KMS-11 (cell line): ENCODE measurements at regions not wholly inside any gene's neighbourhood (a gene's known extent, or its start where the extent isn't known, plus 50 kb on each side); places are given as distances from the start of the nearest gene placed in this dataset.

Experiments
- H2AFZ ChIP-seq: fragments of 200-600 bp; sonication (generic); 2 replicates; pipeline ENCODE4 v1.6.1; 2016; ENCODE audit warnings: antibody characterized with exemption, mixed run types, low read depth
- H3K27ac ChIP-seq: fragments of 200-600 bp; sonication (generic); 2 replicates; pipeline ENCODE4 v1.6.1; 2016; ENCODE audit warnings: mild to moderate bottlenecking, mixed run types
- H3K27me3 ChIP-seq: fragments of 200-600 bp; sonication (generic); 2 replicates; pipeline ENCODE4 v1.6.1; 2017; ENCODE audit warnings: mild to moderate bottlenecking, low read depth, mixed run types, moderate library complexity; ENCODE audit not compliant: insufficient read depth
- H3K36me3 ChIP-seq: fragments of 200-600 bp; sonication (generic); 2 replicates; pipeline ENCODE4 v1.6.1; 2017; ENCODE audit warnings: mild to moderate bottlenecking, mixed run types; ENCODE audit not compliant: insufficient read depth
- H3K4me1 ChIP-seq: fragments of 200-600 bp; sonication (generic); 2 replicates; pipeline ENCODE4 v1.6.1; 2016; ENCODE audit warnings: mild to moderate bottlenecking, low read depth, mixed run types; ENCODE audit not compliant: poor library complexity, severe bottlenecking
- H3K4me2 ChIP-seq: fragments of 200-600 bp; sonication (generic); 2 replicates; pipeline ENCODE4 v1.7.0; 2016; ENCODE audit warnings: mild to moderate bottlenecking, mixed run types
- H3K4me3 ChIP-seq: fragments of 200-600 bp; sonication (generic); IDR thresholded peaks from 2 replicates; pipeline ENCODE4 v1.6.1; 2017; ENCODE audit warnings: low read depth, low read length, mixed read lengths; ENCODE audit not compliant: insufficient read depth
- H3K79me2 ChIP-seq: fragments of 200-600 bp; sonication (generic); 2 replicates; pipeline ENCODE4 v1.6.1; 2016; ENCODE audit warnings: low read depth, mixed run types; ENCODE audit not compliant: insufficient read depth
- H3K9ac ChIP-seq: fragments of 200-600 bp; sonication (generic); 2 replicates; pipeline ENCODE4 v1.6.1; 2016; ENCODE audit warnings: mild to moderate bottlenecking, mixed run types
- H4K20me1 ChIP-seq: fragments of 200-600 bp; sonication (generic); 2 replicates; pipeline ENCODE4 v1.6.1; 2016; ENCODE audit warnings: mild to moderate bottlenecking, mixed run types; ENCODE audit not compliant: insufficient read depth
- CTCF ChIP-seq: fragments of 200-600 bp; sonication (generic); conservative IDR thresholded peaks from 2 replicates; pipeline ENCODE4 v1.6.1; 2017; ENCODE audit warnings: low read depth, mild to moderate bottlenecking, antibody characterized with exemption, low read length, moderate library complexity, mixed read lengths

DNA sequence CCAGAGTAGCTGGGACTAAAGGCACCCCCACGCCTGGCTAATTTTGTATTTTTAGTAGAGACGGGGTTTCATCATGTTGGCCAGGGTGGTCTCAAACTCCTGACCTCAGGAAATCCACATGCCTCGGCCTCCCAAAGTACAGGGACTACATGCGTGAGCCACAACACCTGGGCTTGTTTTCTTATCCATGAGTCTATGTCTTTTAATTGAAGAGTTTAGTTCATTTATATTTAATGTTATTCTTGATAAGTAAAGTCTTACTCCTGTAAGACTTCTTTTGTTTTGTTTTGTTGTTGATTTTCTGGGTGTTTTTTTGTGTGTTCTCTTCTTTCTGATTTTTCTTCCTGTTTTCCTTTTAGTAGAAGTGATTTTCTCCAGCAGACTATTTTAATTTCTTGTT lies 621.0 kb downstream of the LTN1 start:
- TF ChIP-seq CTCF: no peak
- no peak overlapping the region for H3K27ac ChIP-seq

GRCh38 chr21:28359300-28359699 lies 633.4 kb downstream of the LTN1 start:
- Histone ChIP-seq H3K4me1 (no peaks in the 10 kb centered on the region), H3K9ac (no peak overlapping the region), H3K27ac (no peak overlapping the region), H3K27me3 (no peaks in the 10 kb centered on the region), H4K20me1 (no peaks in the 10 kb centered on the region), H3K4me3 (no peak overlapping the region), H3K36me3 (no peaks in the 10 kb centered on the region), H3K4me2 (no peak overlapping the region), H2AFZ (no peak overlapping the region), H3K79me2 (no peaks in the 10 kb centered on the region)
- TF ChIP-seq CTCF: no peak

More for the DNA sequence above, 621.0 kb downstream of the LTN1 start:
- Histone ChIP-seq H3K4me1 (no peaks in the 10 kb centered on the region), H3K36me3 (no peaks in the 10 kb centered on the region), H3K4me2 (no peak overlapping the region), H2AFZ (no peak overlapping the region), H3K4me3 (no peak overlapping the region), H3K27me3 (no peaks in the 10 kb centered on the region), H4K20me1 (no peaks in the 10 kb centered on the region), H3K9ac (no peak overlapping the region), H3K79me2 (no peaks in the 10 kb centered on the region)

DNA sequence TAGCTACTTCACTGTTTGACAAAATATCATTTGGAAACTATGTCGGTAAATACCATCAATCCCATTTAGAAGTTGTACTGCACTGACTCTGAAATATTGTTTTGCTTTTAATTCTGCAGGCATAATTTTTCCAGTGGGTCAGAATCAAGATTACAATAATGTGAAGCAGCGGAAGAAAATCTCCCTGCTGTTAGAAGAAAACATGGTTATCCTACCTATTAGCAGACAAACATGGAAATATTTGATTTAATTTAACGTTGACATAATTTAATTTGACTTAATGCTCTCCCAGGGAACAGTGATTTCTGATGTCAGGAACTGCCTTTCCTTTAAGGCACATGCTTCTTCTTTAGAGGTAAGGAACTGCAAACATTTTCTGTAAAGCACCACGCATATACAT lies 634.0 kb downstream of the LTN1 start:
- no peak for TF ChIP-seq CTCF

GRCh38 chr21:28358170-28358569 lies 634.5 kb downstream of the LTN1 start:
- no peak overlapping the region for H3K4me2 ChIP-seq
- H4K20me1 ChIP-seq: no peaks in the 10 kb centered on the region
- no peak overlapping the region for H3K9ac ChIP-seq
- no peaks in the 10 kb centered on the region for H3K27me3 ChIP-seq
- no peak for TF ChIP-seq CTCF
- H3K36me3 ChIP-seq: no peaks in the 10 kb centered on the region
- no peak overlapping the region for H3K27ac ChIP-seq
- H3K79me2 ChIP-seq: no peaks in the 10 kb centered on the region
- no peak overlapping the region for H2AFZ ChIP-seq
- H3K4me1 ChIP-seq: no peaks in the 10 kb centered on the region
- no peak overlapping the region for H3K4me3 ChIP-seq

More for the DNA sequence above, 634.0 kb downstream of the LTN1 start:
- no peaks in the 10 kb centered on the region for H4K20me1 ChIP-seq
- no peaks in the 10 kb centered on the region for H3K27me3 ChIP-seq
- H3K4me2 ChIP-seq: no peak overlapping the region
- no peaks in the 10 kb centered on the region for H3K36me3 ChIP-seq
- no peak overlapping the region for H3K9ac ChIP-seq
- H3K4me1 ChIP-seq: no peaks in the 10 kb centered on the region
- H3K27ac ChIP-seq: no peak overlapping the region
- H3K79me2 ChIP-seq: no peaks in the 10 kb centered on the region
- H2AFZ ChIP-seq: no peak overlapping the region
- H3K4me3 ChIP-seq: no peak overlapping the region
